Mesendoderm (in vitro differentiated cells): ENCODE measurements at regions not wholly inside any gene's neighbourhood (a gene's known extent, or its start where the extent isn't known, plus 50 kb on each side); places are given as distances from the start of the nearest gene placed in this dataset.

ENCODE experiments used
- DNase-seq: peaks from one replicate; pipeline ENCODE4 v3.0.0; 2013
- H2AK5ac ChIP-seq: 2 replicates; pipeline ENCODE4 v1.6.1; 2013; ENCODE audit warnings: low read length, inconsistent platforms
- H2BK120ac ChIP-seq: 2 replicates; pipeline ENCODE4 v1.6.1; 2013; ENCODE audit warnings: low read depth, mild to moderate bottlenecking, low read length, moderate library complexity, mixed read lengths
- H2BK15ac ChIP-seq: replicated peaks from 2 replicates; pipeline ENCODE4 v1.6.1; 2013; ENCODE audit warnings: low read depth, mild to moderate bottlenecking, moderate library complexity
- H2BK5ac ChIP-seq: 2 replicates; pipeline ENCODE4 v1.6.1; 2013; ENCODE audit warnings: low read length, inconsistent platforms
- H3K18ac ChIP-seq: 2 replicates; pipeline ENCODE4 v1.6.1; 2013; ENCODE audit warnings: mild to moderate bottlenecking, low read length, mixed read lengths
- H3K23ac ChIP-seq: one replicate; pipeline ENCODE4 v1.6.1; 2013; ENCODE audit warnings: low read length
- H3K27ac ChIP-seq: 2 replicates; pipeline ENCODE4 v1.5.1; 2013; ENCODE audit warnings: low read depth, mild to moderate bottlenecking, inconsistent platforms, low read length, moderate library complexity
- H3K27me3 ChIP-seq: 2 replicates; pipeline ENCODE4 v1.6.1; 2013; ENCODE audit warnings: low read length, control low read depth, mild to moderate bottlenecking, inconsistent platforms; ENCODE audit not compliant: insufficient read depth, poor library complexity
- H3K36me3 ChIP-seq: 2 replicates; pipeline ENCODE4 v1.6.1; 2013; ENCODE audit warnings: low read length, inconsistent platforms; ENCODE audit not compliant: control insufficient read depth, insufficient read depth
- H3K4ac ChIP-seq: one replicate; pipeline ENCODE4 v1.6.1; 2013; ENCODE audit warnings: low read depth, mild to moderate bottlenecking, low read length, moderate library complexity
- H3K4me1 ChIP-seq: 2 replicates; pipeline ENCODE4 v1.6.1; 2013; ENCODE audit warnings: low read depth, low read length, inconsistent platforms; ENCODE audit not compliant: control insufficient read depth
- H3K4me2 ChIP-seq: 2 replicates; pipeline ENCODE4 v1.6.1; 2013; ENCODE audit warnings: low read length
- H3K4me3 ChIP-seq: 2 replicates; pipeline ENCODE4 v1.5.1; 2013; ENCODE audit warnings: mild to moderate bottlenecking, low read length
- H3K56ac ChIP-seq: one replicate; pipeline ENCODE4 v1.6.1; 2013; ENCODE audit warnings: low read length
- H3K79me1 ChIP-seq: 2 replicates; pipeline ENCODE4 v1.6.1; 2013; ENCODE audit warnings: low read length, inconsistent platforms
- H3K79me2 ChIP-seq: 2 replicates; pipeline ENCODE4 v1.6.1; 2013; ENCODE audit warnings: mild to moderate bottlenecking, low read length; ENCODE audit not compliant: control insufficient read depth, insufficient read depth
- H3K9ac ChIP-seq: 2 replicates; pipeline ENCODE4 v1.6.1; 2013; ENCODE audit warnings: low read length, inconsistent platforms
- H4K5ac ChIP-seq: one replicate; pipeline ENCODE4 v1.6.1; 2013; ENCODE audit warnings: low read length
- H4K8ac ChIP-seq: one replicate; pipeline ENCODE4 v1.6.1; 2013; ENCODE audit warnings: low read depth, mild to moderate bottlenecking, control low read depth, low read length, moderate library complexity
- WGBS: extraction: QIAGEN DNeasy Blood & Tissue Kit; methylation state at CpG from one replicate; pipeline ENCODE4 v1.1.7; 2013; ENCODE audit warnings: low lambda C conversion rate, missing lambda C conversion rate; ENCODE audit not compliant: insufficient coverage; ENCODE audit errors: extremely low coverage; 5-methylcytosine and 5-hydroxymethylcytosine counted together

DNA sequence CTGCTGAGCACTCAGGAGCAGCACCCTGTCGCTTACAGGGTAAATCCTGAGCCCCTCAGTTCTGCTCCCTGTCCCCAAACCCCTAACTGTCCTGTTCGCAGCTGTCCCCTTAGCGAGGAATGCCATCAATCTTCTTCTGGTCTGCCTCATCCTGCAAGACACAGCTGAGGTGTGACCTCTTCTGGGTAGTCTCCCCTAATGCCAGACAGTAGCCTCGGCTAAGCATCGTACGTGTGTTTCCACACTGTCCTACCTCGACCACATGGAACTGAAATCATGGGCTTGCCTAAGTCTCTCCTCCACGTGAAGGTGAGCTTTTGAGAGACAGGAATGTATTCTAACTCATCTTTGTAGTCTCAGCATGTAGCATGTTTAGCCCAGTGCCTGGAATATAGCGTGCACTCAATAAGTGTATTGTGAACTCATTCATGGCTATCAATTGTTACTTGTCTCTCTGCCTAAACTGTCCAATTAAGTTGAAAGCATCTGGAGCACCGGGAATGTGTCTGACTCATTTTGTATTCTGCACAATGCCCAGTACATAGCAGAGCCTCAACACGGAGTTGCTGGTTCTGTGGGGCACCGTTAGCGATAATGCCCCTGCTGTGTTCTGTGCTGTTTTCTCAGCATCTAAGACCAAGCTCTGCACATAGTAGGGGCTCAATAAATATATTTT is 90.2 kb downstream of the HES1 start:
- Histone ChIP-seq H4K8ac (no peak overlapping the region), H3K56ac (no peak overlapping the region), H3K36me3 (no peaks in the 10 kb centered on the region), H3K18ac (no peak overlapping the region), H3K79me1 (no peaks in the 10 kb centered on the region), H3K4me2 (no peak overlapping the region), H3K79me2 (no peaks in the 10 kb centered on the region), H3K4ac (no peak overlapping the region), H4K5ac (no peak overlapping the region), H3K4me3 (no peak overlapping the region), H2BK5ac (no peak overlapping the region), H2AK5ac (no peak overlapping the region), H3K4me1 (no peaks in the 10 kb centered on the region), H3K23ac (no peak overlapping the region), H3K9ac (no peak overlapping the region), H2BK120ac (no peak overlapping the region), H3K27ac (no peak overlapping the region), H2BK15ac (no peak overlapping the region), H3K27me3 (no peaks in the 10 kb centered on the region)
- no CpG with 5 or more reads among the region's 13 CpGs for WGBS
- no peak for DNase-seq

DNA sequence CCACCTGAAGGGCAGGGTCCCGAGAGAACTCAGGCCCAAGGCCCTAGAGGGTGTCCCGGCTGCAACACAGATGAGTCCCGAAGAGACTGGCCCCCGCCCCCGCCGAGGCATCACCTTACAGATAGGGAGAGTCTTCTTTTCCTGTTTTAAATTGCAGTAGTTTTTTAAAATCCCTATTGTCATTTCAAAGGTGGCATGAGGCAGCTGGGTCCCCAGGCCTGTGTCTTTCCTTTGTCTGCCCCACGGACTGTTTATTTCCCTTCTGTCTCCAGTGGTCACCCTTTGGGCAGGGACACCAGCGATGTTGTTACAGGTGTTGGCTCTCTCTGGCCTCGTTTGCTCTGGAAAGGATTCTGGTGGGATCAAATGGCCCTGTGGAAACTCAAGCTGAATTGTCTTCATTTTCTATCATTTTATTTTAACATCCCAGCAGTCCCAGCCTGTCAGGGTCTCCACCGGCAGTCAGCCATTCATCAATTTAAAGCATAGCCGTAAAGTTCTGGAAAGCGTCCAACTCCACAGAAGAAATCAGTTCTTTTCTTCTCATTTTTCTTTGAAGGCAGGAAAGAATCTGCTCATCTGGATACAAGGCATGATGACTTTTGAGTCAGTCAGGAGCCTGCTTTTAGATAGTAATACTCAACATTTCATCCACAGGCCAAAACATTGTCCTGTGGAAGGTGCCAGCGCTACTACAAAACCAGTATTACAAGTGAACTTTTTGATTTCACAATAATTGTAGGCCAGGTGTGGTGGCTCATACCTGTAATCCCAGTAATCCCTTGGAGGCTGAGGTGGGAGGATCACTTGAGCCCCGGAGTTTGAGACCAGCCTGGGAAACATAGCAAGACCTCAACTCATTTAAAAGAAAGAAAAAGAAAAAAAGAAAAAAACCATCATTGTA is 96.2 kb downstream of the HES1 start:
- Histone ChIP-seq H3K4me2 (no peak overlapping the region), H4K5ac (no peak overlapping the region), H3K36me3 (no peaks in the 10 kb centered on the region), H3K23ac (no peak overlapping the region), H3K27ac (no peak overlapping the region), H3K4me3 (no peak overlapping the region), H3K27me3 (no peaks in the 10 kb centered on the region), H3K9ac (no peak overlapping the region), H3K4me1 (no peaks in the 10 kb centered on the region), H4K8ac (no peak overlapping the region), H2BK120ac (no peak overlapping the region), H3K4ac (peak overlapping the region; percentile 21), H3K56ac (peak overlapping the region; percentile 30), H2BK15ac (peak overlapping the region; percentile 59), H3K79me2 (no peaks in the 10 kb centered on the region), H2AK5ac (no peak overlapping the region), H3K18ac (peak overlapping the region; percentile 81), H2BK5ac (no peak overlapping the region), H3K79me1 (no peaks in the 10 kb centered on the region)
- WGBS, result no CpG with 5 or more reads among the region's 14 CpGs
- no peak for DNase-seq

DNA sequence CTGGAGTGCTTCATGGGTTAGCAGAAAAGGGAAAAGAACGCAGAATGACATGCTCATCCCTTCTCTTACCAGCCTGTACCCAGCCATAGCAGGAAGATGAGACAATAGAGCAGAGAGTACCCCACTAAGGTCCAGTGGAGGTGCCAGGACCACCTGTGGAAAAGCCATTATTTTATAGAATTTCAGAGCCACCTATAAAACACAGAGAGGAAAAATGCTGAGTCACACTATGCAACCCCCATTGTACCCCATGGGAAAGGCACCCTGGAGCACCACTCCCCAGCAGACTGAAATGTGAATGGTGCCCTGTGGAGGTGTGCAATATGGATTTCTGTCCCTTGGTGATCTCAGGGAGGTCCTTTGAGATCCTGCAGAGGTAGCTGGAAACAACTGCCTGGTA is 97.2 kb downstream of the HES1 start:
- Histone ChIP-seq H3K27me3 (no peaks in the 10 kb centered on the region), H2BK15ac (no peak overlapping the region), H3K9ac (no peak overlapping the region), H3K36me3 (no peaks in the 10 kb centered on the region), H3K23ac (peak overlapping the region; percentile 76), H3K79me1 (no peaks in the 10 kb centered on the region), H3K4ac (no peak overlapping the region), H4K8ac (no peak overlapping the region), H2AK5ac (no peak overlapping the region), H3K79me2 (no peaks in the 10 kb centered on the region), H2BK120ac (no peak overlapping the region), H2BK5ac (no peak overlapping the region), H4K5ac (no peak overlapping the region), H3K4me2 (no peak overlapping the region), H3K18ac (peak overlapping the region; percentile 12), H3K4me3 (no peak overlapping the region), H3K56ac (no peak overlapping the region), H3K4me1 (no peaks in the 10 kb centered on the region), H3K27ac (no peak overlapping the region)
- no CpG with 5 or more reads among the region's 1 CpG for WGBS
- DNase-seq, result no peak

DNA sequence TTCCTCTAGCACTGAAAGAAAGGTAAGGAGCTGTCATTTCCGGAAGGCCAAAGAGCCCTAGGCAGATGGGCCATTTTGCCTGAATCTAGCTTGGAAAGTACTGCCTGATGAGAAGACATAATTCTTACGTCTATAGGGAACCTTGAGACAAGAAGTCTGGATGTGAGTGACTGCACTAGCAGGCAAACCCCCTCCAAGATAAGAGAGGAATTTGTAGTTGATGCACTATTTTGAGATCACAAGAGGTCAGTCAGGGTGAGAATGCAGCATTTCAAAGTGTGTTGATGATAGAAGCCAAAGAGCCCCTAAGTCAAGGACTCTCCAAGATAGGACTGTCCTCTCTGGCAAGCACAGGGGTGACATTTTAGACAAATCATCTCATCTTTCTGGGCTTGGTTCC is 99.2 kb downstream of the HES1 start:
- H2BK5ac ChIP-seq, result no peak overlapping the region
- H2BK15ac ChIP-seq, result no peak overlapping the region
- H3K79me1 ChIP-seq, result no peaks in the 10 kb centered on the region
- no peak overlapping the region for H2AK5ac ChIP-seq
- no peaks in the 10 kb centered on the region for H3K4me1 ChIP-seq
- H3K4ac ChIP-seq, result no peak overlapping the region
- no peak overlapping the region for H4K8ac ChIP-seq
- no peak overlapping the region for H4K5ac ChIP-seq
- no peak overlapping the region for H3K23ac ChIP-seq
- DNase-seq, result no peak
- H3K4me2 ChIP-seq, result no peak overlapping the region
- no peak overlapping the region for H2BK120ac ChIP-seq
- no peaks in the 10 kb centered on the region for H3K36me3 ChIP-seq
- H3K27me3 ChIP-seq, result no peaks in the 10 kb centered on the region
- no peak overlapping the region for H3K4me3 ChIP-seq
- H3K9ac ChIP-seq, result no peak overlapping the region
- no peak overlapping the region for H3K18ac ChIP-seq
- H3K56ac ChIP-seq, result no peak overlapping the region
- no CpG with 5 or more reads among the region's 2 CpGs for WGBS
- H3K79me2 ChIP-seq, result no peaks in the 10 kb centered on the region
- H3K27ac ChIP-seq, result no peak overlapping the region

DNA sequence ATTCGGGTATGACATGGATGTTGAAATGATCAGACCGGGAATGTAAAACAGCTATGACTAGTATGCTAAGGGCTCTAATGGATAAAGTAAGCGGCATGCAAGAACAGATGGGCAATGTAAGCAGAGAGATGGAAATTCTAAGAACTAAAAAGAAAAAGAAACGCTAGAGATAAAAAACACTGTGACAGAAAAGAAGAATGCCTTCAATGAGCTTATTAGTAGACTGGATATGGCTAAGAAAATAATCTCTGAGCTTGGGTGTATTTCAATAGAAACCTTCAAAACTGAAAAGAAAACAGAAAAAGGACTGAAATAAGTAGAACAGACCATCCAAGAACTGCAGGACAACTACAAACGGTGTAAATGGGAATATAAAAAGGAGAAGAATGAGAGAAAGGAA is 101.2 kb downstream of the HES1 start:
- no peak overlapping the region for H2BK15ac ChIP-seq
- H2BK120ac ChIP-seq, result no peak overlapping the region
- no peak overlapping the region for H4K5ac ChIP-seq
- no peaks in the 10 kb centered on the region for H3K79me1 ChIP-seq
- H3K4me1 ChIP-seq, result no peaks in the 10 kb centered on the region
- H3K4me2 ChIP-seq, result no peak overlapping the region
- H3K4ac ChIP-seq, result no peak overlapping the region
- no peak overlapping the region for H3K23ac ChIP-seq
- no peak for DNase-seq
- no peak overlapping the region for H3K27ac ChIP-seq
- no peak overlapping the region for H2AK5ac ChIP-seq
- WGBS, result no CpG with 5 or more reads among the region's 5 CpGs
- no peak overlapping the region for H3K4me3 ChIP-seq
- H3K79me2 ChIP-seq, result no peaks in the 10 kb centered on the region
- no peak overlapping the region for H4K8ac ChIP-seq
- H2BK5ac ChIP-seq, result no peak overlapping the region
- H3K9ac ChIP-seq, result no peak overlapping the region
- no peaks in the 10 kb centered on the region for H3K36me3 ChIP-seq
- H3K27me3 ChIP-seq, result no peaks in the 10 kb centered on the region
- H3K18ac ChIP-seq, result no peak overlapping the region
- H3K56ac ChIP-seq, result no peak overlapping the region
